Calu3 (cell line): ENCODE measurements at regions not wholly inside any gene's neighbourhood (a gene's known extent, or its start where the extent isn't known, plus 50 kb on each side); places are given as distances from the start of the nearest gene placed in this dataset.

Source experiments
- BruUV-seq: library from RNA; stranded (reverse); fragments of 400-500 nt; replicated peaks from 2 replicates; lab custom pipeline; 2021; lab: Mats Ljungman, UMichigan
- CTCF ChIA-PET: fragments of 300-600 bp; sonication (Branson Sonifier 250); formaldehyde crosslinking; loops from one replicate; lab custom pipeline; 2022; ENCODE audit warnings: antibody characterized with exemption; lab: Charles Lee
- DNase-seq: peaks from one replicate; pipeline ENCODE4 v3.0.0; 2022
- H3K27ac Mint-ChIP-seq: one replicate; pipeline ENCODE4 v1.8.0; 2022; ENCODE audit warnings: mixed read lengths; ENCODE audit not compliant: unreplicated experiment
- H3K27me3 Mint-ChIP-seq: one replicate; pipeline ENCODE4 v1.8.0; 2022; ENCODE audit warnings: mixed read lengths; ENCODE audit not compliant: unreplicated experiment
- H3K36me3 Mint-ChIP-seq: one replicate; pipeline ENCODE4 v1.8.0; 2022; ENCODE audit warnings: mild to moderate bottlenecking, moderate library complexity, mixed read lengths; ENCODE audit not compliant: insufficient read depth, unreplicated experiment
- H3K4me1 Mint-ChIP-seq: one replicate; pipeline ENCODE4 v1.8.0; 2022; ENCODE audit warnings: mild to moderate bottlenecking, low read depth, mixed read lengths; ENCODE audit not compliant: unreplicated experiment
- H3K4me3 Mint-ChIP-seq: one replicate; pipeline ENCODE4 v1.8.0; 2022; ENCODE audit warnings: mild to moderate bottlenecking, low read depth, moderate library complexity, mixed read lengths; ENCODE audit not compliant: unreplicated experiment
- H3K9me3 Mint-ChIP-seq: one replicate; pipeline ENCODE4 v1.8.0; 2022; ENCODE audit warnings: low read depth, mixed read lengths; ENCODE audit not compliant: unreplicated experiment
- CTCF ChIP-seq: fragments of 200-600 bp; IDR thresholded peaks from one replicate; pipeline ENCODE4 v1.8.0; 2022; ENCODE audit warnings: antibody characterized with exemption; ENCODE audit not compliant: unreplicated experiment
- intact Hi-C: fragments of 100-400 bp; cut with micrococcal nuclease; formaldehyde crosslinking; loops from one replicate; pipeline ENCODE4 v1.10.0; 2022; ENCODE audit not compliant: unreplicated experiment

GRCh38 chr1:228901936-228902681 is 166.8 kb downstream of the RHOU start:
- CTCF ChIA-PET, result interaction anchor here (0.7 to 1.6 kb wide), 2 partner anchors 20 to 61 kb away, joined by 3 read pairs; no protein-coding TSS in a partner anchor
- Mint-ChIP-seq H3K9me3 (no peaks in the 10 kb centered on the region), H3K4me1 (peaks cover 22% of the 10 kb centered on the region), H3K27ac (no peak overlapping the region), H3K36me3 (no peaks in the 10 kb centered on the region), H3K4me3 (no peak overlapping the region), H3K27me3 (peaks cover 15% of the 10 kb centered on the region)
- intact Hi-C loops, result loop anchor here (2.0 to 10.0 kb wide), 2 partner anchors 67 to 319 kb away; no protein-coding TSS in a partner anchor
- DNase-seq, result no peak
- TF ChIP-seq CTCF, result no peak
- no TSS peak for BruUV-seq

GRCh38 chr1:228902781-228903433 is 167.6 kb downstream of the RHOU start:
- CTCF ChIA-PET, result interaction anchor here (0.5 to 1.6 kb wide), 4 partner anchors 61 to 600 kb away, joined by 3 to 4 read pairs (median 3); no protein-coding TSS in a partner anchor
- Mint-ChIP-seq H3K36me3 (no peaks in the 10 kb centered on the region), H3K27me3 (peaks cover 15% of the 10 kb centered on the region), H3K27ac (no peak overlapping the region), H3K9me3 (no peaks in the 10 kb centered on the region), H3K4me1 (peaks cover 22% of the 10 kb centered on the region), H3K4me3 (no peak overlapping the region)
- no peak for TF ChIP-seq CTCF
- no TSS peak for BruUV-seq
- peak; percentile 86 for DNase-seq
- intact Hi-C loops, result loop anchor here (2.0 to 10.0 kb wide), 2 partner anchors 68 to 318 kb away; no protein-coding TSS in a partner anchor

DNA sequence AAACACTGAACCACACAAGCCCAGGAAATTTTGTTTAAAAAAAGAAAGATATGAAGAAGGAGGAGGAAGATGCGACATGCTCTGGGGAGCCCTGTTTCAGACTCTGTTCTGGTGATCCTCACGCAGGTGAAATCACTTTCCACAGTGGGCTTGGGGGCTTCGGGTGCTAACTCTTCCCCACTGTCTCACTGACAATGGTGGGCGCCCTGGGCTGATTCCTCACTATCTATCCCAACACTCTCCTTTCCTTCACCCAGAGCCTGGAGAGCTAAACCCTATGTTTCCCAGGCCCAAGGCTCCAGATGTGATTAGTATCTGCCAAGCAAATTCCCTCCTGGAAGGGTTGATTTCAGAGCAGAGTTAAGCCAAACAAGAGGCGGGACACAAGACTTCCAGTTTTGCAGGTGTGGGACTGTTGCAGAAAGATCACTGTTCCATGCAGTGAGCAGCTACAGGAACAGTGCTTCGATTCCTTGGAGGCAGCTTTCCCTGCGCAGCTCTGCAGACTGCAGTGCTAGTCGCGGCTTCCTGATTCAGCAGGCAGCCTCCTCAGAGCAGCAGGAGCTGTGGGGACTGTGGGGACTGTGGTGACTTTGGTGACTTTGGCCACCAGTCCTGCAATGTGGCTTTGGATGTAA is 168.3 kb downstream of the RHOU start:
- TF ChIP-seq CTCF, result no peak
- Mint-ChIP-seq H3K36me3 (no peaks in the 10 kb centered on the region), H3K27me3 (peaks cover 15% of the 10 kb centered on the region), H3K9me3 (no peaks in the 10 kb centered on the region), H3K4me3 (no peak overlapping the region), H3K27ac (no peak overlapping the region), H3K4me1 (peaks cover 22% of the 10 kb centered on the region)
- BruUV-seq, result no TSS peak
- intact Hi-C loops, result loop anchor here (2.0 to 10.0 kb wide), 2 partner anchors 69 to 317 kb away; no protein-coding TSS in a partner anchor
- DNase-seq, result no peak
- CTCF ChIA-PET, result interaction anchor here (0.5 to 1.0 kb wide), 4 partner anchors 107 to 599 kb away, joined by 3 to 4 read pairs (median 4); no protein-coding TSS in a partner anchor

DNA sequence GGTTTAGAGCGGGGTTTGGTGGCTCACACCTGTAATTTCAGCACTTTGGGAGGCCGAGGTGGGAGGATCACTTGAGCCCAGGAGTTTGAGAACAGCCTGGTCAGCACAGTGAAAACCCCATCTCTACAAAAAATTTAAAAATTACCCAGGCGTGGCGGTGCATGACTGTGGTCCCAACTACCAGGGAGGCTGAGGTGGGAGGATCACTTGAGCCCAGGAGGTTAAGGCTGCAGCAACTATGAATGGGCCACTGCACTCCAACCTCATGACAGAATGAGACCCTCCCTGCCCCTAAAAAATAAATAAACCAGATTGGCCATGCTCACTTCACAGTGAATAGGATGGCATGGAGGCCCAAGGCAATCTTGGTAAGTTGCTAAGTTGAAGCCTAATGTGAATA is 168.9 kb downstream of the RHOU start:
- intact Hi-C loops, result loop anchor here (10.0 kb wide), 1 partner anchor 69 kb away; no protein-coding TSS in a partner anchor
- CTCF ChIA-PET, result interaction anchor here (0.6 kb wide), 1 partner anchor 178 kb away, joined by 4 read pairs; no protein-coding TSS in a partner anchor
- no TSS peak for BruUV-seq
- Mint-ChIP-seq H3K4me3 (no peak overlapping the region), H3K4me1 (peaks cover 22% of the 10 kb centered on the region), H3K9me3 (no peaks in the 10 kb centered on the region), H3K27ac (no peak overlapping the region), H3K36me3 (no peaks in the 10 kb centered on the region), H3K27me3 (peaks cover 12% of the 10 kb centered on the region)
- DNase-seq, result no peak
- no peak for TF ChIP-seq CTCF
